ENCODE measurements at regions not wholly inside any gene's neighbourhood (a gene's known extent, or its start where the extent isn't known, plus 50 kb on each side); places are given as distances from the start of the nearest gene placed in this dataset.

DNA sequence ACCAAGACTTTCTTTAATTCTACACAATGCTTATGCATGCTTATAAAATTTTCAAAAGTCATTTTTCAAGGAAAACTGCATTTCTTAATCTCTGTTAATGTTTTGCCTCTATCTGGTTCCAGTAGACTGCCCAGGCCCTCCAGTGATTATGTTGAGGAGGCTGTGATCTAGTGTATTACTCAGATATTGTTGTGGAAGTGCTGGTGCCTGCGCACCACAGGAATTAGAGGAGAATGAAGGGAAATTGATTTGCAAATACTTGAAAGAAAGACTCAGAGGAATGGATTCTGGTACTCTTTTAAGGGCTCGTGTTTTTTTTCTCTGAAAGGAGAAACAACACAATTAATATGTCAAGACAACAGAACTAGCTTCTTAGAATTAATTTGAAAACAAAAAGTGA, 1015.1 kb downstream of the RPA4 start:
- Histone ChIP-seq H3K27me3 (ENCODE audit: control insufficient read depth, insufficient read depth, low read length) (no peaks in the 10 kb centered on the region), H2BK120ac (ENCODE audit: low read depth, low read length) (no peak overlapping the region), H3K18ac (ENCODE audit: low read depth, low read length) (no peak overlapping the region), H2BK5ac (ENCODE audit: low read depth, low read length, poor library complexity, severe bottlenecking) (no peak overlapping the region), H4K8ac (ENCODE audit: low read depth in 2 of 2, low read length in 2 of 2) (no peak overlapping the region), H2AFZ (replicated peaks; ENCODE audit: low read length, poor library complexity) (no peak overlapping the region), H3K4me1 (ENCODE audit: control insufficient read depth, insufficient read depth, low read length) (no peaks in the 10 kb centered on the region), H2BK15ac (ENCODE audit: low read depth, low read length) (no peak overlapping the region), H2AK5ac (ENCODE audit: low read depth, low read length) (no peak overlapping the region), H4K91ac (ENCODE audit: insufficient read depth, low read depth, low read length) (no peak overlapping the region), H3K27ac (ENCODE audit: insufficient read depth, low read length) (no peak overlapping the region), H2BK20ac (ENCODE audit: low read depth, low read length) (no peak overlapping the region), H3K14ac (replicated peaks; ENCODE audit: low read depth, low read length) (no peak overlapping the region), H3K56ac (ENCODE audit: extremely low read depth, insufficient read depth, low read length) (no peak overlapping the region), H3K9ac (ENCODE audit: low read depth, low read length) (no peak overlapping the region), H4K20me1 (ENCODE audit: insufficient read depth, low read length) (no peaks in the 10 kb centered on the region), H3K79me1 (ENCODE audit: low read depth in 1 of 2, low read length in 2 of 2) (no peaks in the 10 kb centered on the region), H4K5ac (ENCODE audit: low read depth, low read length) (no peak overlapping the region), H3K4me3 (ENCODE audit: insufficient read depth, low read depth, low read length) (no peak overlapping the region), H2AK9ac (replicated peaks; ENCODE audit: low read depth, low read length, poor library complexity) (no peak overlapping the region), H3K4me2 (ENCODE audit: low read depth, low read length) (peak overlapping the region; percentile 15; the same call in 1 of the 2 replicates), H3K9me1 (ENCODE audit: insufficient read depth, low read length) (no peaks in the 10 kb centered on the region), H3K9me3 (ENCODE audit: control insufficient read depth, insufficient read depth, low read length) (no peaks in the 10 kb centered on the region), H3K23ac (ENCODE audit: low read depth, low read length) (no peak overlapping the region), H3K4ac (ENCODE audit: low read depth, low read length) (no peak overlapping the region), H3K36me3 (ENCODE audit: control insufficient read depth, insufficient read depth, low read length) (no peaks in the 10 kb centered on the region)
- no TSS peak for BruUV-seq (replicated peaks)
- ATAC-seq (ENCODE audit: low read depth), result peak; percentile 77
- no peak for TF ChIP-seq CEBPB (IDR thresholded peaks at IDR 0.05; ENCODE audit: low read depth, low read length)
- TF ChIP-seq, protein P1, sequence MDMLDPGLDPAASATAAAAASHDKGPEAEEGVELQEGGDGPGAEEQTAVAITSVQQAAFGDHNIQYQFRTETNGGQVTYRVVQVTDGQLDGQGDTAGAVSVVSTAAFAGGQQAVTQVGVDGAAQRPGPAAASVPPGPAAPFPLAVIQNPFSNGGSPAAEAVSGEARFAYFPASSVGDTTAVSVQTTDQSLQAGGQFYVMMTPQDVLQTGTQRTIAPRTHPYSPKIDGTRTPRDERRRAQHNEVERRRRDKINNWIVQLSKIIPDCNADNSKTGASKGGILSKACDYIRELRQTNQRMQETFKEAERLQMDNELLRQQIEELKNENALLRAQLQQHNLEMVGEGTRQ (IDR thresholded peaks at IDR 0.05; ENCODE audit: low read depth, low read length), result no peak
- TF ChIP-seq NFE2L2 (IDR thresholded peaks at IDR 0.05; ENCODE audit: low read depth, low read length), result no peak
- TF ChIP-seq RFX5 (IDR thresholded peaks at IDR 0.05; ENCODE audit: low read depth, low read length), result no peak
- no peak for TF ChIP-seq CHD1 (IDR thresholded peaks at IDR 0.05; ENCODE audit: low read depth, low read length)
- TF ChIP-seq, protein P2, sequence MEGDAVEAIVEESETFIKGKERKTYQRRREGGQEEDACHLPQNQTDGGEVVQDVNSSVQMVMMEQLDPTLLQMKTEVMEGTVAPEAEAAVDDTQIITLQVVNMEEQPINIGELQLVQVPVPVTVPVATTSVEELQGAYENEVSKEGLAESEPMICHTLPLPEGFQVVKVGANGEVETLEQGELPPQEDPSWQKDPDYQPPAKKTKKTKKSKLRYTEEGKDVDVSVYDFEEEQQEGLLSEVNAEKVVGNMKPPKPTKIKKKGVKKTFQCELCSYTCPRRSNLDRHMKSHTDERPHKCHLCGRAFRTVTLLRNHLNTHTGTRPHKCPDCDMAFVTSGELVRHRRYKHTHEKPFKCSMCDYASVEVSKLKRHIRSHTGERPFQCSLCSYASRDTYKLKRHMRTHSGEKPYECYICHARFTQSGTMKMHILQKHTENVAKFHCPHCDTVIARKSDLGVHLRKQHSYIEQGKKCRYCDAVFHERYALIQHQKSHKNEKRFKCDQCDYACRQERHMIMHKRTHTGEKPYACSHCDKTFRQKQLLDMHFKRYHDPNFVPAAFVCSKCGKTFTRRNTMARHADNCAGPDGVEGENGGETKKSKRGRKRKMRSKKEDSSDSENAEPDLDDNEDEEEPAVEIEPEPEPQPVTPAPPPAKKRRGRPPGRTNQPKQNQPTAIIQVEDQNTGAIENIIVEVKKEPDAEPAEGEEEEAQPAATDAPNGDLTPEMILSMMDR (conservative IDR thresholded peaks at IDR 0.05; ENCODE audit: low read depth, low read length), result no peak
- WGBS, 2 experiments (ENCODE audit: extremely low coverage in 2 of 2, insufficient read length in 1 of 2), result no CpG with 5 or more reads among the region's 2 CpGs
- peak; percentile 57 for DNase-seq
- dilution Hi-C loops (cut with HindIII; ENCODE audit: low sequenced_read_pairs, unreplicated experiment) (no loop called here), intact Hi-C loops (cut with micrococcal nuclease) (no loop called here), in situ Hi-C loops (cut with MboI; ENCODE audit: low sequenced_read_pairs) (no loop called here)
- CTCF ChIA-PET, result no interaction called here
- POLR2A ChIA-PET (ENCODE audit: unreplicated experiment), result no interaction called here
